ENCODE measurements at regions not wholly inside any gene's neighbourhood (a gene's known extent, or its start where the extent isn't known, plus 50 kb on each side); places are given as distances from the start of the nearest gene placed in this dataset.
A peak's percentile ranks its signal among the peaks of the same experiment; 100 is the strongest.
"Not testable (repeated sequence)": the region's sequence is repeated elsewhere in the genome, so short reads cannot be mapped to it uniquely, and the experiment has no call there.

- DNase-seq (ENCODE audit: low read depth) = no peak
These were observed 850.8 kb upstream of the ROBO1 start for GRCh38 chr3:80618295-80619256.

- DNase-seq (ENCODE audit: low read depth) = no peak
These were observed 844.6 kb upstream of the ROBO1 start for GRCh38 chr3:80612366-80612765.

GRCh38 chr3:80608072-80608471, 840.3 kb upstream of the ROBO1 start:
- DNase-seq (ENCODE audit: low read depth) = not testable (repeated sequence)

GRCh38 chr3:80606073-80606472, 838.3 kb upstream of the ROBO1 start:
- DNase-seq (ENCODE audit: low read depth) = no peak

- no peak for DNase-seq (ENCODE audit: low read depth)
These were observed 833.7 kb upstream of the ROBO1 start for GRCh38 chr3:80601479-80601878.

GRCh38 chr3:80592792-80593191, 825.0 kb upstream of the ROBO1 start:
- no peak for DNase-seq (ENCODE audit: low read depth)

- no peak for DNase-seq (ENCODE audit: low read depth)
These were observed 818.5 kb upstream of the ROBO1 start for GRCh38 chr3:80586338-80586737.

- DNase-seq (ENCODE audit: low read depth) = no peak
These were observed 812.3 kb upstream of the ROBO1 start for GRCh38 chr3:80580146-80580545.

GRCh38 chr3:80564391-80564790, 796.6 kb upstream of the ROBO1 start:
- no peak for DNase-seq (ENCODE audit: low read depth)

GRCh38 chr3:80559701-80560100, 791.9 kb upstream of the ROBO1 start:
- DNase-seq (ENCODE audit: low read depth) = no peak

- no peak for DNase-seq (ENCODE audit: low read depth)
These were observed 789.0 kb upstream of the ROBO1 start for GRCh38 chr3:80556763-80557162.

- DNase-seq (ENCODE audit: low read depth) = no peak
These were observed 786.5 kb upstream of the ROBO1 start for GRCh38 chr3:80554304-80554703.

- DNase-seq (ENCODE audit: low read depth) = no peak
These were observed 785.4 kb upstream of the ROBO1 start for GRCh38 chr3:80553211-80553610.

GRCh38 chr3:80550174-80550573, 782.4 kb upstream of the ROBO1 start:
- no peak for DNase-seq (ENCODE audit: low read depth)

GRCh38 chr3:80549173-80549572, 781.4 kb upstream of the ROBO1 start:
- DNase-seq (ENCODE audit: low read depth) = no peak

GRCh38 chr3:80543154-80543553, 775.4 kb upstream of the ROBO1 start:
- no peak for DNase-seq (ENCODE audit: low read depth)

GRCh38 chr3:80542456-80542855, 774.7 kb upstream of the ROBO1 start:
- no peak for DNase-seq (ENCODE audit: low read depth)

GRCh38 chr3:80537680-80538079, 769.9 kb upstream of the ROBO1 start:
- DNase-seq (ENCODE audit: low read depth) = no peak

- no peak for DNase-seq (ENCODE audit: low read depth)
These were observed 767.5 kb upstream of the ROBO1 start for GRCh38 chr3:80535286-80535685.

GRCh38 chr3:80533553-80533952, 765.8 kb upstream of the ROBO1 start:
- DNase-seq (ENCODE audit: low read depth) = peak; percentile 1

- DNase-seq (ENCODE audit: low read depth) = no peak
These were observed 758.4 kb upstream of the ROBO1 start for GRCh38 chr3:80526153-80526552.

- DNase-seq (ENCODE audit: low read depth) = no peak
These were observed 753.3 kb upstream of the ROBO1 start for GRCh38 chr3:80521081-80521480.

- DNase-seq (ENCODE audit: low read depth) = no peak
These were observed 751.6 kb upstream of the ROBO1 start for GRCh38 chr3:80519436-80519835.

- DNase-seq (ENCODE audit: low read depth) = no peak
These were observed 728.7 kb upstream of the ROBO1 start for GRCh38 chr3:80496452-80496851.
